ENCODE measurements at regions not wholly inside any gene's neighbourhood (a gene's known extent, or its start where the extent isn't known, plus 50 kb on each side); places are given as distances from the start of the nearest gene placed in this dataset.
"Not testable (repeated sequence)": the region's sequence is repeated elsewhere in the genome, so short reads cannot be mapped to it uniquely, and the experiment has no call there.

DNA sequence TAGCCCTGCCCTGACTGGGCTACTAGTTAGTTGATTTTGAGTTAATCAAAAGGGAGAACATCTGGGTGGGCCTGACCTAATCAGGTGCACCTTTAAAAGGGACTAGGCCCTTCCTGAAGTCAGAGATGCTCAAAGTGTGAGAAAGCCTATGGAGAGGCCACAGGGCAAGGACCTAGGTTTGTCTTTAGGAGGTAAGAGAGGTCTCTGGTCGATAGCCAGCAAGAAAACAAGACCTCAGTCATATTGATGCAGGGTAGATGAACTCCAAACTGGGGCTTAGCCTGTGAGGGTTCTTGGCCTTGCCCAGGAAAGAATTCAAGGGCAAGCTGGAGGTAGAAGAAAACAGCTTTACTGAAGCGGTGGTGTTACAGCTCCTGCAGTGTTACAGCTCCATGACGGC lies 73.8 kb downstream of the NPIPB5 start:
- H2AFZ ChIP-seq (ENCODE audit: insufficient read depth, low read depth, low read length, poor library complexity, severe bottlenecking); H3K27ac Mint-ChIP-seq; H3K36me3 Mint-ChIP-seq; H3K4me2 ChIP-seq (replicated peaks; ENCODE audit: extremely low read depth, low read length, poor library complexity, severe bottlenecking); H3K27me3 Mint-ChIP-seq (ENCODE audit: low read depth in 3 of 3); H3K36me3 ChIP-seq (replicated peaks in 1 of 2; ENCODE audit: control insufficient read depth in 1 of 2, insufficient read depth in 2 of 2, low read length in 2 of 2); intact Hi-C loops (cut with micrococcal nuclease); H3K4me3 ChIP-seq (replicated peaks in 1 of 3; ENCODE audit: low read depth in 2 of 3, low read length in 3 of 3); H3K79me2 ChIP-seq (ENCODE audit: insufficient read depth, low read length); H4K20me1 ChIP-seq (ENCODE audit: insufficient read depth, low read length); H3K9ac ChIP-seq (ENCODE audit: insufficient read depth, low read length, poor library complexity, severe bottlenecking); H3K27ac ChIP-seq (ENCODE audit: low read depth in 1 of 2, low read length in 2 of 2); H3K4me1 ChIP-seq (ENCODE audit: control insufficient read depth in 1 of 2, insufficient read depth in 2 of 2, low read length in 2 of 2); H3K4me3 Mint-ChIP-seq; DNase-seq; H3K27me3 ChIP-seq (ENCODE audit: control insufficient read depth in 2 of 2, insufficient read depth in 2 of 2, low read length in 2 of 2); H3K4me1 Mint-ChIP-seq; H3K9me3 Mint-ChIP-seq; H3K9me3 ChIP-seq (replicated peaks in 1 of 2; ENCODE audit: control insufficient read depth in 1 of 2, insufficient read depth in 1 of 2, low read length in 2 of 2): not testable (repeated sequence)
- WGBS (ENCODE audit: insufficient coverage): no CpG with 5 or more reads among the region's 3 CpGs

- WGBS (ENCODE audit: insufficient coverage): no CpG with 5 or more reads among the region's 5 CpGs
- H3K36me3 Mint-ChIP-seq; H3K27ac ChIP-seq (ENCODE audit: low read depth in 1 of 2, low read length in 2 of 2); H3K36me3 ChIP-seq (replicated peaks in 1 of 2; ENCODE audit: control insufficient read depth in 1 of 2, insufficient read depth in 2 of 2, low read length in 2 of 2); H3K4me2 ChIP-seq (replicated peaks; ENCODE audit: extremely low read depth, low read length, poor library complexity, severe bottlenecking); H3K4me1 ChIP-seq (ENCODE audit: control insufficient read depth in 1 of 2, insufficient read depth in 2 of 2, low read length in 2 of 2); H3K27me3 Mint-ChIP-seq (ENCODE audit: low read depth in 3 of 3); H3K79me2 ChIP-seq (ENCODE audit: insufficient read depth, low read length); H3K27me3 ChIP-seq (ENCODE audit: control insufficient read depth in 2 of 2, insufficient read depth in 2 of 2, low read length in 2 of 2); H3K9me3 ChIP-seq (replicated peaks in 1 of 2; ENCODE audit: control insufficient read depth in 1 of 2, insufficient read depth in 1 of 2, low read length in 2 of 2); H3K4me3 ChIP-seq (replicated peaks in 1 of 3; ENCODE audit: low read depth in 2 of 3, low read length in 3 of 3); H3K4me3 Mint-ChIP-seq; H4K20me1 ChIP-seq (ENCODE audit: insufficient read depth, low read length); intact Hi-C loops (cut with micrococcal nuclease); DNase-seq; H2AFZ ChIP-seq (ENCODE audit: insufficient read depth, low read depth, low read length, poor library complexity, severe bottlenecking); H3K27ac Mint-ChIP-seq; H3K4me1 Mint-ChIP-seq; H3K9ac ChIP-seq (ENCODE audit: insufficient read depth, low read length, poor library complexity, severe bottlenecking); H3K9me3 Mint-ChIP-seq: not testable (repeated sequence)
Observed at GRCh38 chr16:22584941-22585340, 74.2 kb downstream of the NPIPB5 start.

GRCh38 chr16:22585431-22585830 lies 74.7 kb downstream of the NPIPB5 start:
- H3K4me1 ChIP-seq (ENCODE audit: control insufficient read depth in 1 of 2, insufficient read depth in 2 of 2, low read length in 2 of 2); H3K27ac Mint-ChIP-seq; H3K27me3 ChIP-seq (ENCODE audit: control insufficient read depth in 2 of 2, insufficient read depth in 2 of 2, low read length in 2 of 2); H3K4me2 ChIP-seq (replicated peaks; ENCODE audit: extremely low read depth, low read length, poor library complexity, severe bottlenecking); H3K36me3 ChIP-seq (replicated peaks in 1 of 2; ENCODE audit: control insufficient read depth in 1 of 2, insufficient read depth in 2 of 2, low read length in 2 of 2); DNase-seq; intact Hi-C loops (cut with micrococcal nuclease); H3K9me3 ChIP-seq (replicated peaks in 1 of 2; ENCODE audit: control insufficient read depth in 1 of 2, insufficient read depth in 1 of 2, low read length in 2 of 2); H3K4me1 Mint-ChIP-seq; H3K36me3 Mint-ChIP-seq; H3K9ac ChIP-seq (ENCODE audit: insufficient read depth, low read length, poor library complexity, severe bottlenecking); H3K27me3 Mint-ChIP-seq (ENCODE audit: low read depth in 3 of 3); H3K9me3 Mint-ChIP-seq; H3K4me3 Mint-ChIP-seq; H3K4me3 ChIP-seq (replicated peaks in 1 of 3; ENCODE audit: low read depth in 2 of 3, low read length in 3 of 3); H3K27ac ChIP-seq (ENCODE audit: low read depth in 1 of 2, low read length in 2 of 2); H2AFZ ChIP-seq (ENCODE audit: insufficient read depth, low read depth, low read length, poor library complexity, severe bottlenecking); H3K79me2 ChIP-seq (ENCODE audit: insufficient read depth, low read length); H4K20me1 ChIP-seq (ENCODE audit: insufficient read depth, low read length): not testable (repeated sequence)
- WGBS (ENCODE audit: insufficient coverage): no CpG with 5 or more reads among the region's 3 CpGs

GRCh38 chr16:22586732-22587131 lies 76.0 kb downstream of the NPIPB5 start:
- H3K27me3 ChIP-seq (ENCODE audit: control insufficient read depth in 2 of 2, insufficient read depth in 2 of 2, low read length in 2 of 2); H3K4me2 ChIP-seq (replicated peaks; ENCODE audit: extremely low read depth, low read length, poor library complexity, severe bottlenecking); H3K36me3 Mint-ChIP-seq; H3K4me3 ChIP-seq (replicated peaks in 1 of 3; ENCODE audit: low read depth in 2 of 3, low read length in 3 of 3); H3K27ac ChIP-seq (ENCODE audit: low read depth in 1 of 2, low read length in 2 of 2); H3K4me1 Mint-ChIP-seq; H3K27ac Mint-ChIP-seq; DNase-seq; H3K4me1 ChIP-seq (ENCODE audit: control insufficient read depth in 1 of 2, insufficient read depth in 2 of 2, low read length in 2 of 2); H3K4me3 Mint-ChIP-seq; H2AFZ ChIP-seq (ENCODE audit: insufficient read depth, low read depth, low read length, poor library complexity, severe bottlenecking); H3K79me2 ChIP-seq (ENCODE audit: insufficient read depth, low read length); intact Hi-C loops (cut with micrococcal nuclease); H3K36me3 ChIP-seq (replicated peaks in 1 of 2; ENCODE audit: control insufficient read depth in 1 of 2, insufficient read depth in 2 of 2, low read length in 2 of 2); H3K9me3 ChIP-seq (replicated peaks in 1 of 2; ENCODE audit: control insufficient read depth in 1 of 2, insufficient read depth in 1 of 2, low read length in 2 of 2); H4K20me1 ChIP-seq (ENCODE audit: insufficient read depth, low read length); H3K9ac ChIP-seq (ENCODE audit: insufficient read depth, low read length, poor library complexity, severe bottlenecking); H3K9me3 Mint-ChIP-seq; H3K27me3 Mint-ChIP-seq (ENCODE audit: low read depth in 3 of 3): not testable (repeated sequence)
- WGBS (ENCODE audit: insufficient coverage): no CpG with 5 or more reads among the region's 5 CpGs

GRCh38 chr16:22589757-22590156 lies 79.1 kb downstream of the NPIPB5 start:
- H3K27ac Mint-ChIP-seq; H3K27ac ChIP-seq (ENCODE audit: low read depth in 1 of 2, low read length in 2 of 2); intact Hi-C loops (cut with micrococcal nuclease); H3K4me3 ChIP-seq (replicated peaks in 1 of 3; ENCODE audit: low read depth in 2 of 3, low read length in 3 of 3); H3K4me3 Mint-ChIP-seq; H3K36me3 ChIP-seq (replicated peaks in 1 of 2; ENCODE audit: control insufficient read depth in 1 of 2, insufficient read depth in 2 of 2, low read length in 2 of 2); H2AFZ ChIP-seq (ENCODE audit: insufficient read depth, low read depth, low read length, poor library complexity, severe bottlenecking); H3K4me1 ChIP-seq (ENCODE audit: control insufficient read depth in 1 of 2, insufficient read depth in 2 of 2, low read length in 2 of 2); H3K9me3 ChIP-seq (replicated peaks in 1 of 2; ENCODE audit: control insufficient read depth in 1 of 2, insufficient read depth in 1 of 2, low read length in 2 of 2); H4K20me1 ChIP-seq (ENCODE audit: insufficient read depth, low read length); H3K79me2 ChIP-seq (ENCODE audit: insufficient read depth, low read length); H3K27me3 Mint-ChIP-seq (ENCODE audit: low read depth in 3 of 3); H3K9me3 Mint-ChIP-seq; H3K4me1 Mint-ChIP-seq; H3K27me3 ChIP-seq (ENCODE audit: control insufficient read depth in 2 of 2, insufficient read depth in 2 of 2, low read length in 2 of 2); H3K9ac ChIP-seq (ENCODE audit: insufficient read depth, low read length, poor library complexity, severe bottlenecking); H3K36me3 Mint-ChIP-seq; H3K4me2 ChIP-seq (replicated peaks; ENCODE audit: extremely low read depth, low read length, poor library complexity, severe bottlenecking); DNase-seq: not testable (repeated sequence)
- no CpG with 5 or more reads among the region's 4 CpGs for WGBS (ENCODE audit: insufficient coverage)

Data from CD14-positive monocyte (primary cell).